Activated CD8-positive, alpha-beta T cell treated with anti-CD3 and anti-CD28 coated beads for 36 hours (primary cell): ENCODE measurements at regions not wholly inside any gene's neighbourhood (a gene's known extent, or its start where the extent isn't known, plus 50 kb on each side); places are given as distances from the start of the nearest gene placed in this dataset.
"Not testable (repeated sequence)": the region's sequence is repeated elsewhere in the genome, so short reads cannot be mapped to it uniquely, and the experiment has no call there.

ENCODE experiments used
- ATAC-seq: fragments of 200-7000 bp; cut with Tn5 transposase; one replicate; pipeline ENCODE4 v1.10.0; 2021; ENCODE audit warnings: mild to moderate bottlenecking, moderate library complexity
- CTCF ChIA-PET: fragments of 350-600 bp; sonication (Branson Sonifier 250); formaldehyde crosslinking; loops from one replicate; lab custom pipeline; 2021; ENCODE audit warnings: antibody characterized with exemption; lab: Charles Lee
- POLR2A ChIA-PET: fragments of 350-600 bp; sonication (Branson Sonifier 250); formaldehyde crosslinking; loops from one replicate; lab custom pipeline; 2021; ENCODE audit warnings: antibody characterized with exemption; lab: Charles Lee
- DNase-seq: peaks from one replicate; pipeline ENCODE4 v3.0.0-alpha.2; 2020
- H3K27ac Mint-ChIP-seq: one replicate; pipeline ENCODE4 v1.8.0; 2021; ENCODE audit warnings: mild to moderate bottlenecking, mixed read lengths
- H3K27me3 Mint-ChIP-seq: one replicate; pipeline ENCODE4 v1.8.0; 2021; ENCODE audit warnings: mixed read lengths
- H3K36me3 Mint-ChIP-seq: one replicate; pipeline ENCODE4 v1.8.0; 2021; ENCODE audit warnings: low read depth, mixed read lengths
- H3K4me1 Mint-ChIP-seq: one replicate; pipeline ENCODE4 v1.8.0; 2021; ENCODE audit warnings: low read depth, mixed read lengths
- H3K4me3 Mint-ChIP-seq: one replicate; pipeline ENCODE4 v1.8.0; 2021; ENCODE audit warnings: mild to moderate bottlenecking, moderate library complexity, mixed read lengths
- H3K9me3 Mint-ChIP-seq: one replicate; pipeline ENCODE4 v1.8.0; 2021; ENCODE audit warnings: mixed read lengths
- CTCF ChIP-seq: fragments of 200-600 bp; IDR thresholded peaks from one replicate; pipeline ENCODE4 v1.8.0; 2022; ENCODE audit warnings: antibody characterized with exemption, mild to moderate bottlenecking
- intact Hi-C: fragments of 100-400 bp; cut with micrococcal nuclease; formaldehyde crosslinking; loops from one replicate; pipeline ENCODE4 v1.10.0; 2022

GRCh38 chr13:21885714-21886224 lies 214.9 kb downstream of the FGF9 start:
- no peaks in the 10 kb centered on the region for H3K9me3 Mint-ChIP-seq
- no peak for ATAC-seq
- H3K27ac Mint-ChIP-seq: no peak overlapping the region
- DNase-seq: no peak
- no peak for TF ChIP-seq CTCF
- intact Hi-C loops: no loop called here
- H3K4me1 Mint-ChIP-seq: no peaks in the 10 kb centered on the region
- CTCF ChIA-PET: no interaction called here
- no peak overlapping the region for H3K4me3 Mint-ChIP-seq
- peaks cover 13% of the 10 kb centered on the region for H3K27me3 Mint-ChIP-seq
- no peaks in the 10 kb centered on the region for H3K36me3 Mint-ChIP-seq
- POLR2A ChIA-PET: no interaction called here

GRCh38 chr13:21889651-21890050 lies 218.8 kb downstream of the FGF9 start:
- intact Hi-C loops: no loop called here
- POLR2A ChIA-PET: no interaction called here
- DNase-seq (no peak), ATAC-seq (no peak)
- Mint-ChIP-seq H3K27me3 (peaks cover 13% of the 10 kb centered on the region), H3K4me3 (no peak overlapping the region), H3K36me3 (no peaks in the 10 kb centered on the region), H3K4me1 (no peaks in the 10 kb centered on the region), H3K27ac (no peak overlapping the region), H3K9me3 (no peaks in the 10 kb centered on the region)
- CTCF ChIA-PET: no interaction called here
- no peak for TF ChIP-seq CTCF

GRCh38 chr13:21890220-21890619 lies 219.3 kb downstream of the FGF9 start:
- DNase-seq, H3K4me3 Mint-ChIP-seq, CTCF ChIA-PET, ATAC-seq, POLR2A ChIA-PET, H3K9me3 Mint-ChIP-seq, H3K27ac Mint-ChIP-seq, H3K36me3 Mint-ChIP-seq, intact Hi-C loops, H3K4me1 Mint-ChIP-seq: not testable (repeated sequence)
- H3K27me3 Mint-ChIP-seq: peaks cover 13% of the 10 kb centered on the region

GRCh38 chr13:21894091-21894490 lies 223.2 kb downstream of the FGF9 start:
- ATAC-seq (no peak), DNase-seq (no peak)
- ChIA-PET CTCF (no interaction called here), POLR2A (no interaction called here)
- intact Hi-C loops: no loop called here
- no peak for TF ChIP-seq CTCF
- Mint-ChIP-seq H3K27ac (no peak overlapping the region), H3K4me1 (peaks cover 4% of the 10 kb centered on the region), H3K9me3 (no peaks in the 10 kb centered on the region), H3K36me3 (no peaks in the 10 kb centered on the region), H3K4me3 (no peak overlapping the region), H3K27me3 (no peaks in the 10 kb centered on the region)

- CTCF ChIA-PET: interaction anchor here (1.0 kb wide), 1 partner anchor 257 kb away, joined by 4 read pairs; no protein-coding TSS in a partner anchor
- TF ChIP-seq CTCF: no peak
- Mint-ChIP-seq H3K27ac (no peak overlapping the region), H3K36me3 (no peaks in the 10 kb centered on the region), H3K9me3 (no peaks in the 10 kb centered on the region), H3K27me3 (no peaks in the 10 kb centered on the region), H3K4me1 (peaks cover 4% of the 10 kb centered on the region), H3K4me3 (no peak overlapping the region)
- intact Hi-C loops: no loop called here
- DNase-seq: no peak
- POLR2A ChIA-PET: no interaction called here
- ATAC-seq: no peak
Observed at GRCh38 chr13:21894703-21895699, 224.1 kb downstream of the FGF9 start.
